ENCODE measurements at regions not wholly inside any gene's neighbourhood (a gene's known extent, or its start where the extent isn't known, plus 50 kb on each side); places are given as distances from the start of the nearest gene placed in this dataset.

GRCh38 chr16:35573407-35573806 is 2114.0 kb downstream of the TP53TG3F start:
- H3K27ac Mint-ChIP-seq (ENCODE audit: unreplicated experiment), result no peak overlapping the region
- no peak overlapping the region for H3K9ac ChIP-seq (ENCODE audit: low read length)
- H3K4me1 Mint-ChIP-seq (ENCODE audit: low read depth, unreplicated experiment), result no peaks in the 10 kb centered on the region
- H3K36me3 Mint-ChIP-seq (ENCODE audit: low read depth, unreplicated experiment), result no peaks in the 10 kb centered on the region
- no peak for DNase-seq (ENCODE audit: low read depth)
- H3K9me3 ChIP-seq (ENCODE audit: insufficient read depth, low read depth, low read length), result peaks cover 12% of the 10 kb centered on the region
- no peaks in the 10 kb centered on the region for H3K79me2 ChIP-seq (ENCODE audit: insufficient read depth, low read length)
- H3K4me3 Mint-ChIP-seq (ENCODE audit: unreplicated experiment), result no peak overlapping the region
- H2AFZ ChIP-seq (ENCODE audit: low read depth, low read length), result no peak overlapping the region
- no peaks in the 10 kb centered on the region for H3K36me3 ChIP-seq (ENCODE audit: insufficient read depth, low read length)
- no peak for FAIRE-seq
- H3K27me3 ChIP-seq (ENCODE audit: insufficient read depth, low read length), result no peaks in the 10 kb centered on the region
- H3K4me2 ChIP-seq (ENCODE audit: low read length), result no peak overlapping the region
- H3K27ac ChIP-seq (ENCODE audit: low read depth, low read length), result no peak overlapping the region
- no peaks in the 10 kb centered on the region for H4K20me1 ChIP-seq (ENCODE audit: insufficient read depth, low read length)
- H3K4me1 ChIP-seq (ENCODE audit: insufficient read depth, low read length), result no peaks in the 10 kb centered on the region
- no peak overlapping the region for H3K4me3 ChIP-seq (ENCODE audit: insufficient read depth, low read depth, low read length)
- H3K9me3 Mint-ChIP-seq (ENCODE audit: unreplicated experiment), result peaks cover 11% of the 10 kb centered on the region
- no peak for TF ChIP-seq EZH2 (IDR thresholded peaks at IDR 0.05; ENCODE audit: insufficient read depth, low read length)
- TF ChIP-seq, protein P1, sequence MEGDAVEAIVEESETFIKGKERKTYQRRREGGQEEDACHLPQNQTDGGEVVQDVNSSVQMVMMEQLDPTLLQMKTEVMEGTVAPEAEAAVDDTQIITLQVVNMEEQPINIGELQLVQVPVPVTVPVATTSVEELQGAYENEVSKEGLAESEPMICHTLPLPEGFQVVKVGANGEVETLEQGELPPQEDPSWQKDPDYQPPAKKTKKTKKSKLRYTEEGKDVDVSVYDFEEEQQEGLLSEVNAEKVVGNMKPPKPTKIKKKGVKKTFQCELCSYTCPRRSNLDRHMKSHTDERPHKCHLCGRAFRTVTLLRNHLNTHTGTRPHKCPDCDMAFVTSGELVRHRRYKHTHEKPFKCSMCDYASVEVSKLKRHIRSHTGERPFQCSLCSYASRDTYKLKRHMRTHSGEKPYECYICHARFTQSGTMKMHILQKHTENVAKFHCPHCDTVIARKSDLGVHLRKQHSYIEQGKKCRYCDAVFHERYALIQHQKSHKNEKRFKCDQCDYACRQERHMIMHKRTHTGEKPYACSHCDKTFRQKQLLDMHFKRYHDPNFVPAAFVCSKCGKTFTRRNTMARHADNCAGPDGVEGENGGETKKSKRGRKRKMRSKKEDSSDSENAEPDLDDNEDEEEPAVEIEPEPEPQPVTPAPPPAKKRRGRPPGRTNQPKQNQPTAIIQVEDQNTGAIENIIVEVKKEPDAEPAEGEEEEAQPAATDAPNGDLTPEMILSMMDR (IDR thresholded peaks at IDR 0.05; ENCODE audit: insufficient read depth, low read depth, low read length), result no peak
- H3K27me3 Mint-ChIP-seq (ENCODE audit: low read depth, unreplicated experiment), result no peaks in the 10 kb centered on the region

- no peak overlapping the region for H3K4me3 ChIP-seq (ENCODE audit: insufficient read depth, low read depth, low read length)
- H3K4me2 ChIP-seq (ENCODE audit: low read length), result no peak overlapping the region
- H3K9me3 ChIP-seq (ENCODE audit: insufficient read depth, low read depth, low read length), result peaks cover 12% of the 10 kb centered on the region
- H3K27ac ChIP-seq (ENCODE audit: low read depth, low read length), result no peak overlapping the region
- no peak for TF ChIP-seq EZH2 (IDR thresholded peaks at IDR 0.05; ENCODE audit: insufficient read depth, low read length)
- TF ChIP-seq, protein P1 (IDR thresholded peaks at IDR 0.05; ENCODE audit: insufficient read depth, low read depth, low read length), result no peak
- DNase-seq (ENCODE audit: low read depth) (no peak), FAIRE-seq (no peak)
- H3K27me3 ChIP-seq (ENCODE audit: insufficient read depth, low read length), result no peaks in the 10 kb centered on the region
- Mint-ChIP-seq H3K9me3 (ENCODE audit: unreplicated experiment) (peaks cover 17% of the 10 kb centered on the region), H3K27me3 (ENCODE audit: low read depth, unreplicated experiment) (no peaks in the 10 kb centered on the region), H3K4me3 (ENCODE audit: unreplicated experiment) (no peak overlapping the region), H3K36me3 (ENCODE audit: low read depth, unreplicated experiment) (no peaks in the 10 kb centered on the region), H3K4me1 (ENCODE audit: low read depth, unreplicated experiment) (no peaks in the 10 kb centered on the region), H3K27ac (ENCODE audit: unreplicated experiment) (no peak overlapping the region)
- H2AFZ ChIP-seq (ENCODE audit: low read depth, low read length), result no peak overlapping the region
- no peaks in the 10 kb centered on the region for H3K4me1 ChIP-seq (ENCODE audit: insufficient read depth, low read length)
- no peaks in the 10 kb centered on the region for H4K20me1 ChIP-seq (ENCODE audit: insufficient read depth, low read length)
- no peaks in the 10 kb centered on the region for H3K36me3 ChIP-seq (ENCODE audit: insufficient read depth, low read length)
- no peaks in the 10 kb centered on the region for H3K79me2 ChIP-seq (ENCODE audit: insufficient read depth, low read length)
- no peak overlapping the region for H3K9ac ChIP-seq (ENCODE audit: low read length)
These were observed 2114.6 kb downstream of the TP53TG3F start for GRCh38 chr16:35574011-35574410.

DNA sequence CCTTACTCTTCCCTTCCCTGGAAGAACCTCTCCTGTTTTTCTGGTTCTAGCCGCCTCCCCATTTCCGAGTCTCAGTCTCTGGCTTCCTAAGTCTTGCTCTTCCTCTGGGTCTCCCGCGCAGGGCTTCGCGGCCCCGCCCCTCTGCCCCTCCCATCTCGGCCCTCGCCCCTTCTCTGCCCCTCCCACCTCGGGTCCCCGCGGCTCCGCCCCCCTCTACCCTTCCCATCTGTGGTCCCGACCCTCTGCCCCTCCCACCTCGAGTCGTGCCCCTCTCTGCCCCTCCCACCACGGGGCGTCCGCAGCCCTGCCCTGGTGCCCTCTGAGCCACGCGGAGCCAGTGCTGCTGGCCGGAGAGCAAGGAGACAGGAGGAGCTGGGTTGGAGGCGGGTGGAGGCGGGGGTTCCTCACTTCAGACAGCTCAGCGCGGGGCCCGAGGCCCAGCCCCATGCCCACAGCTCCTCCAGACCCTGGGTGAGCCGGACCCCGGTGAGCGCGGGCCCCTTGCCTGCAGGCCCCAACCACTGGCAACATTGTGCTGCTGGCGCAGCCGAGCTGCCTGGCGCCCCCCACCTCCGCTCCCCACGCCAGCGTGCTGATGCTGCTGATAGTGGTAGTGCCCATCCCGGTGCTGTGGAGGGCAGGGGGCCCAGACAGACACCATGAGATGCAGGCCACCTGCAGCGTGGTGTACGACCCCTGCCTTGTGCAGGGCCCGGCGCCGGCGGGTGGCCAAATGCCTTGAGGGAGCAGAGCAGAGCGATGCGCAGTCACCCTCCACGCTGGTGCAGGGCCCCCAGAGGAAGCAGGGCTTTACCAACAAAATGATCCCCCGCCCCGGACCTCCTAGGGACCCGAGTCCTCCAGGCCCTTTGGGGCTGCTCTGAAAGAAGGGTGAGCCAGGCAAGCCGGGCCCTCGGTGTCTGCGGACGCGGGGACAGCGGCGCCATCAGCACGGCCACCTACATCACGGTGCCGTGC is 2115.3 kb downstream of the TP53TG3F start:
- H3K36me3 ChIP-seq (ENCODE audit: insufficient read depth, low read length), result no peaks in the 10 kb centered on the region
- H3K27me3 ChIP-seq (ENCODE audit: insufficient read depth, low read length), result no peaks in the 10 kb centered on the region
- DNase-seq (ENCODE audit: low read depth), result no peak
- no peak overlapping the region for H3K27ac Mint-ChIP-seq (ENCODE audit: unreplicated experiment)
- H3K4me1 Mint-ChIP-seq (ENCODE audit: low read depth, unreplicated experiment), result no peaks in the 10 kb centered on the region
- H3K9ac ChIP-seq (ENCODE audit: low read length), result no peak overlapping the region
- no peak for FAIRE-seq
- TF ChIP-seq, protein P1 (IDR thresholded peaks at IDR 0.05; ENCODE audit: insufficient read depth, low read depth, low read length), result no peak
- TF ChIP-seq EZH2 (IDR thresholded peaks at IDR 0.05; ENCODE audit: insufficient read depth, low read length), result no peak
- no peaks in the 10 kb centered on the region for H3K36me3 Mint-ChIP-seq (ENCODE audit: low read depth, unreplicated experiment)
- no peaks in the 10 kb centered on the region for H3K27me3 Mint-ChIP-seq (ENCODE audit: low read depth, unreplicated experiment)
- H3K79me2 ChIP-seq (ENCODE audit: insufficient read depth, low read length), result no peaks in the 10 kb centered on the region
- peaks cover 21% of the 10 kb centered on the region for H3K9me3 Mint-ChIP-seq (ENCODE audit: unreplicated experiment)
- peaks cover 5% of the 10 kb centered on the region for H3K9me3 ChIP-seq (ENCODE audit: insufficient read depth, low read depth, low read length)
- no peak overlapping the region for H3K4me2 ChIP-seq (ENCODE audit: low read length)
- H3K27ac ChIP-seq (ENCODE audit: low read depth, low read length), result no peak overlapping the region
- no peak overlapping the region for H2AFZ ChIP-seq (ENCODE audit: low read depth, low read length)
- H3K4me3 ChIP-seq (ENCODE audit: insufficient read depth, low read depth, low read length), result no peak overlapping the region
- H4K20me1 ChIP-seq (ENCODE audit: insufficient read depth, low read length), result no peaks in the 10 kb centered on the region
- H3K4me3 Mint-ChIP-seq (ENCODE audit: unreplicated experiment), result no peak overlapping the region
- H3K4me1 ChIP-seq (ENCODE audit: insufficient read depth, low read length), result no peaks in the 10 kb centered on the region

All from astrocyte (in vitro differentiated cells and primary cell).